HG03095 (cell line): ENCODE measurements at regions not wholly inside any gene's neighbourhood (a gene's known extent, or its start where the extent isn't known, plus 50 kb on each side); places are given as distances from the start of the nearest gene placed in this dataset.
"Not testable (repeated sequence)": the region's sequence is repeated elsewhere in the genome, so short reads cannot be mapped to it uniquely, and the experiment has no call there.

Source experiments
- ATAC-seq: cut with Tn5 transposase; IDR thresholded peaks from one replicate; pipeline ENCODE4 v1.9.1; 2021; ENCODE audit warnings: moderate library complexity; ENCODE audit not compliant: unreplicated experiment

- not testable (repeated sequence) for ATAC-seq
Measured at GRCh38 chr10:60523371-60523770, 133.7 kb upstream of the ANK3 start.

DNA sequence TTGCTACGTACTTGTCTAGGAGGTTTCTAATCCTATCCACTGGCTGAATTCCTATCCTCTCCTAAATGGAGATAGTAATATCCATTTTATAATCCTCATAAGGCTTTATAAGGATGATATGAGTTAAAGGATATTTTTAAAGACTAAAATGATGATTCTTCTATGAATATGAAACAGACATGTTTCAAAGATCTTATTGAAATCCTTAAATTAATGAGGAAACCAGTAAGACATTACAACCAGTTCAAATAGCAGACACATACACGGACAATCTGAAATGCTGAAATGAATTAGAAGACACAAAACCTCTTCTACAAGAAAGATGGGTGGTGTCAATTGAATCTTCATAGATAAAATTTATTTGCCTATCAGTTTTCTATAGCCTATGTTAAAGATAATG, 132.9 kb upstream of the ANK3 start:
- no peak for ATAC-seq

DNA sequence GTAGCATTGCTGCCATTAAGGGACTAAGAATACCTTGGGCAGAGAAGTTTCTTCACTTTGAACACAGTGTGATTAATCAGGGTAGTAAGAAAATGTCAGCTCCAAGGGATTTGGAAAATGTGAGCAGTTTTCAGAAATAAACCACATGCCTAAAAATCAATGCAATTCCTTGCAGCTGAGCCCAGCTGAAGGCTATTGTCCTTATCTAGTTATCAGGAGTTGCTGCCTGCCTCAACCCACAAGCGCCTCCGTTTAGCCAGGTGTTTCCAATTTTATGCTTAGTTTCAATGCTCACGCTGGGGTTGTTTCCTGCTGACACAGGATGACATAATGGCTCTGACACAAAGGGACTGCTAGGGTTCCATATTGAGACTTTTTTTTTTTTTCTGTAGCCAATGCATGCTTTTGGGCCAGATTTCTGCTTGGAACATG, 132.3 kb upstream of the ANK3 start:
- ATAC-seq: no peak

GRCh38 chr10:60518745-60519144, 129.1 kb upstream of the ANK3 start:
- no peak for ATAC-seq

DNA sequence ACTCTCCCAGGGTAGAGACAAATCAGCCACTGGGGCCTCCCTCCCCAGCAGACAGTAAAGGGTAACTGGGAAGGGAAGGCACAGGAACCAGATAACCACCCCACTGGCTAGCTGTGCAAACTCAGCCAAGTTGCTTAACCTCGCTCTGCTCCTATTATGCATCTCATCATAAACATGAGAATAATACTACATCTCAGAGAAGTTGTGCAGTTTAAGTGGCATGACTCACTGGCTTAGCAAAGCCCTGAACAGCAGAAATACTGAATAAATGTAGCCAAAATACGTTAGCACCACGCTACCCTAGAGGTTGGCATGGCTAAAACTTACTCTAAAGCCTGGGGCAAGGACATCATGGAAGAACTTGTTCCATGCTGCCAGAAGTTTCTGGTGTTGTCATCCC, 128.1 kb upstream of the ANK3 start:
- ATAC-seq: no peak

DNA sequence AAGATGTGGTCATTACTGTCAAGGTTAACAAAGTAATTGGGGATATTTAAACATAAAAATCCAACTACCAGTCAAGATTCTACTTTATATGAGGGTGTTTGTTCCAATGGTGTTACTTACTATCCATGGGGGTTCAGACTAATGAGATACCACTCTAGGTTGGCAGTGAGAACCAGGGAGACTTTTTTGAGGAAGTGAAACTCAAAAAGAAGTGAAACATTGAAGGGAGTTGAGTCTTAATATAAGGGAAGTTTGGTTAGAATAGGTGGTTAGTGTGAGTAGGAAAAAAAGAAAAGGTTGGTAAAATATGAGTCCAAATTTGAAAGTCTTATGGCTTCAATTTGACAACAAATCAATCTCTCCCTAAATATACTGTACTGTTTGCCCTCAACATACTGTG, 123.6 kb upstream of the ANK3 start:
- no peak for ATAC-seq

DNA sequence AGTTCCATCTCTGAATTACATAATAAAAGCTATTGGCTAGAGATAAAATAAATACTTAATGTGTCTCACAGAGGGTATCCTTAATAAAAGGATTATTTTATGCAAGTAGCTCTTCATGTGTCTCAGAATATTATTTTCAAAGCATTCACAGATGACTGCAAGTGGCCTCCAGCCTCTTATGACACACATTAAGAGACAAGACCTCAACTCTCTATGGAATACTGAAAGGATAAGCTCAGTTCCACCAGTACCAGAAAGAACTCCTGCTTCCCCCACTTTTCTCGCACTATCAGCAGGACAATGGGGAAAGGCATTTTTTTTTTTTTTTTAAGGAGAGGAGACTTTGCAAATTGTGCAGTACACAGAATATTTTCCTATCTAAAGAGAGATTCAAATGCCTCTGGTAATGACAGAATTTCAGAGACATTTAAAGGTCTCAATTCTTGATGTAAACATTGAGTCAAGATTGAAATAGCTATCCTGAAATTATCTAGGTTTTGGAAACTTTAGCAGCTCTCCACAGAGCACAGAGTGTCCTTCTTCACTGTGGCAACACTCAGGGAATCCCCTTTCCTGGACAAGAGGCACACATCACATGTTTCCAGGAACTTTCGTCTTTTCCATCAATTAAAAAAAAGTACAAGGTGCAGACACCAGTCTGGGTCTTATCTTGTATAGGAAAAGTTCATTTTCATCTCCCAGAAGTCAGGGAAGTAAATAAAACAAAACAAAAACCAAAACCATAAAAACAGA, 122.0 kb upstream of the ANK3 start:
- ATAC-seq: no peak

GRCh38 chr10:60508831-60509230, 119.2 kb upstream of the ANK3 start:
- no peak for ATAC-seq

DNA sequence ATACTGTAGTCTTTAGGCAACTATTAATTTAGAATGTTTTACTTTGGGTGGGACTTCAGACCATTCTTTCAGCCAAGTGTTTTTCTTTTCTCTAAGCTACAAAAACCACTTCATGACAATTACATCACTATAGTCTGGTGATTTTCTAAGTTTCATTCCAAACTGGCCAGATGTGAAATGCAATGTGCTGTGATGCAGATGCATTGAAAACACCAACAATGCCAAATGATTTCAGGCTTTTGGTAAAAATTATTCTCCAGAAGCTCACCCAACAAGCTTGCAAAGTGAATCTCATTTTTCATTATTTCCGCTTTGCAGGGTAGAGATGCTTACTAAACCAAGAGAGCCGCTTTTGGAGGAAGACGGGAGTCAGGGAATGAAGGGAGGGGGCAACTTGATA, 118.4 kb upstream of the ANK3 start:
- ATAC-seq: no peak

GRCh38 chr10:60502621-60503020, 112.9 kb upstream of the ANK3 start:
- ATAC-seq: no peak

GRCh38 chr10:60498985-60499384, 109.3 kb upstream of the ANK3 start:
- no peak for ATAC-seq

GRCh38 chr10:60497364-60497763, 107.7 kb upstream of the ANK3 start:
- ATAC-seq: no peak

DNA sequence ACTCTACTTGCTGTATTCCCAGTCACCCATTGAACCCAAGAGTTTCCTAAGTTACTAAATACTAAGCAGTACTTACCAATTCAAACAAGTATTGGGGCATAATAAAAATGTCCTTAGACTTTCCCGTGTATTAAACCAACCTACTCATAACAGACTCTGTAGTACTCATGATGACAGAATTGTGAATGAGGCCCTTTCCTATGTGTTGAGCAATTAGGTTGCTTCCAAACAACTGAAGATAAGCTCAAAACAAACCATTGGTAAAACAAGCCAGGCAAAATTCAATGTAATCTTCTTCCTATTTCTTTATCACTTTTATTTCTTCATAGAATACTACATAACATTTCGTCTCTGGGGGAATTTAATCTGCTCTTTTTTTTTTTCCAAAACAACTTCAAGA, 106.5 kb upstream of the ANK3 start:
- ATAC-seq: no peak

DNA sequence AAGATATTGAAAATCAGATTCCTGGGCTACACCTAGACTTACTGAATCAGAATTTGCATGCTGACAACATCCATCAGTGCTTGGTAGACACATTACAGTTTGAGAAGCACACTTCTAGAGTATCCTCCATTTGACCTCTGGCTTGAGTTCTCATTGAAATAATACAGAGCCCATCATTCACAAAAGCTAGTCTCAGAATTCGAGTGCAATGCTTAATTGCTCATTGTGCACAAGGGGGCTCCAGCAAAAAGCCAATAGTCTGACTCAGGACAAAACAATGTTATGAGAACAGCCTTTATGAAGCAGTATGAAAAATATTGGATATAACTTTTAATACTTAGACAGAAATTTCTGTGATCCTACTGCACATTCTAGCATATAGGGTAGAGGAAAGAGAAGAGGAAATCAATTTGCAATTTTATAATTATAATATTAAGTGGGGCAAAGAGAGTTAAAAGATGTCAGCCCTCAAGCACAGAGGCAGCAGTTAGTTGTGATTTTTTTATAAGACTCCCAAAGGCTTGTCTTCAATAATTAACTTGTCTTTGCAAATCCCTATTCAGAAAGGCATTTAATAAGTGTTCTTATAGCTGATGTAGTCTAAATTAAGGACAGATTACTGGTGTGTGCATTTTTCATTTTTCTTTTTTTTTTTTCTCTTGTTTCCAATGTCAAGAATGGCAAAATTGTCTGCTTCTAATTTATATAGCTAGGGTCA, 105.8 kb upstream of the ANK3 start:
- no peak for ATAC-seq

DNA sequence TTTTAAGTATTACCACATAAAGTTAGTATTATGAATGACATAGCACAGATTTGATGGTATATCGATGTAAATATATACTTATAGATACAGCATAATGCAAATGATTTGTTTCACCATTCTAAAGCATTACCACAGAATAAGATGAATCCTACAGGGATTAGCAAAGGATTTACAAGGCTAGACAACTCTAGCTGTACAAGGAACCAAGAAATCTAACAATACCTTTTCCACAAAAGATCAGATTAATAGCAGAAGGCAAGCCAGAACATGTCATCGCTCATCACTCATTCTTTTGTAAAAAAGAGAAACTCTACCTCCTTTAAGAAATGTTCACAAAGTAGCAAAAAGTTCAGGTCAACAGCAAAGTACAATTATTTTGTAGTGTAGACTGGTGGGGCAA, 105.1 kb upstream of the ANK3 start:
- ATAC-seq: no peak

GRCh38 chr10:60491162-60491561, 101.5 kb upstream of the ANK3 start:
- no peak for ATAC-seq

GRCh38 chr10:60490013-60490412, 100.3 kb upstream of the ANK3 start:
- no peak for ATAC-seq

DNA sequence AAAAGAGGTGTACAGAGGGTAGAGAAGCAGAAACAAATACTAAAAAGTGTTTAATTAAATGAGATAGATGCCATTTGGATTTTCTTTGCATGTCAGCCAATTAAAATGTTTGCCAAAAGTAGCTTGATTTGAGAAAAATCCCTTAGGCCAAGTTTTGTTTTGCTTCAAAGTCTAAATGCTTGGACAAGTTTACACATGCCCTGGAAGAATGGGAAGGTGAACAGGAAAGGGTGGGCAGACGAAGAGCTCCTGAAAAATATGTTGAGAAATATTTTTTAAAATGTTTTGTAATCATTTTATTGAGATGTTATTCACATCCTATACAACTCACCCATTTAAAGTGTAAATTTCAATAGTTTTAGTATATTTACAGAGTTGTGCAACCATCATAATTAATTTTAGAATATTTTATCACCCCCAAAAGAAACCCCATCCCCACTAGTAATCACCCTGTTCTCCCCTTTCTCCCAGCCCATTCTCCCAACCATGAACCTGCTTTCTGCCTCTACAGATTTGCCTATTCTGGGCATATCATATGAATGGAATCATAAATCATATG, 98.5 kb upstream of the ANK3 start:
- ATAC-seq: no peak

- ATAC-seq: no peak
Measured at GRCh38 chr10:60487543-60487942, 97.9 kb upstream of the ANK3 start.

DNA sequence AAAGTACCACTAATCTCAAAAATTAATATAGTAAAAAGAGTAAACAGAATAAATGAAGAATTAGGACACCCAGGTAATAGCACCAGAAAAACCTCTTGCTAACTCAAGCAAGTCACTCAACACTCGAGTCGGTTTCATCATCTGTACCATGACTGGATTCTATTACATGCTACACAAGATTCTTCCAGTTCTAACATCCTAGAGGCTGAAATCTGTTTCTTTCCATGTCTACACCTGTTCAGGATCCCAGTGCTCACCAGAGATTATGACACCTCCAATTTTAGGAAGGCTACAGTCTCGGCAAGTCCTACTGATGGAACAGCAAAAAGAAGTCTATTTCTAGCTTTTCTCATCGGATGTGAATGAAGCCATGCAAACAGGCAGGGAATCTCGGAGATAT, 95.3 kb upstream of the ANK3 start:
- no peak for ATAC-seq

DNA sequence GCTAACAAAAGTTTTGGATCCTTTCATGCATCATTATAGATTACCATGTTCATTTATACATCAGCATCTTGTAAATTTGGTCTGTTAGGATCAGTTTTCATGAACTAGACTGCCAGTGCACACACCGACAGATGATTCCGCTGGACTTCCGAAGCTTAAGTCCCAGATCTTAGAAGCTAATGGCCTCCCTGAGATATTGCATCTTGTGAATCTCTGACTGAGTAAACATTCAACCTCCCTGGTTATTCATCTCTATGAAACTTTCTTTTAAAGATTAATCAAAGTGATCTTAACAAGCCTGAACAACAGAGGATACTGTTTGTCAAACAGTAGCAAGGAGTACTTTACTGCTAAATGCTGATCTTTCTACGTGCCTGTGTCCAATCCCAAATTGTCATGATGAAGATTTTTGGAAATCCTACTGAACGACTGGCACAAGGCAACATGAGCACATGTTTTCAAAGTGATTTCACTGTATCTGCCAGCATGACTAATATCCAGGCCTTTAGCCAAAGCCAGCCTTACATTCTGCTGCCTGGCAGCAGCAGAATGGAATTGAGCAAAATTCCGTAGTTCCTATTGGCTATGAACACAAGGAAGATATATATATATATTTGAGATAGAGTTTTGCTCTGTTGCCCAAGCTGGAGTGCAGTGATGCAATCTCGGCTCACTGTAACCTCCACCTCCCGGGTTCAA, 91.3 kb upstream of the ANK3 start:
- ATAC-seq: no peak
